ENCODE measurements at regions not wholly inside any gene's neighbourhood (a gene's known extent, or its start where the extent isn't known, plus 50 kb on each side); places are given as distances from the start of the nearest gene placed in this dataset.

- DNase-seq: no peak
These were observed 170.1 kb upstream of the B3GAT1 start for GRCh38 chr11:134581966-134582769.

GRCh38 chr11:134581121-134581626 is 169.1 kb upstream of the B3GAT1 start:
- no peak for DNase-seq

- no peak for DNase-seq
These were observed 168.6 kb upstream of the B3GAT1 start for GRCh38 chr11:134580610-134580975.

- no peak for DNase-seq
These were observed 167.9 kb upstream of the B3GAT1 start for GRCh38 chr11:134579724-134580609.

GRCh38 chr11:134578807-134579723 is 167.0 kb upstream of the B3GAT1 start:
- no peak for DNase-seq

- DNase-seq: no peak
These were observed 165.8 kb upstream of the B3GAT1 start for GRCh38 chr11:134577751-134578395.

- no peak for DNase-seq
These were observed 164.7 kb upstream of the B3GAT1 start for GRCh38 chr11:134576721-134577171.

GRCh38 chr11:134576286-134576685 is 164.2 kb upstream of the B3GAT1 start:
- DNase-seq: no peak

- DNase-seq: no peak
These were observed 163.6 kb upstream of the B3GAT1 start for GRCh38 chr11:134575504-134576230.

- no peak for DNase-seq
These were observed 162.9 kb upstream of the B3GAT1 start for GRCh38 chr11:134574947-134575346.

- no peak for DNase-seq
These were observed 162.4 kb upstream of the B3GAT1 start for GRCh38 chr11:134574425-134574824.

GRCh38 chr11:134573857-134574256 is 161.8 kb upstream of the B3GAT1 start:
- DNase-seq: no peak

GRCh38 chr11:134572741-134573675 is 161.0 kb upstream of the B3GAT1 start:
- DNase-seq: no peak

GRCh38 chr11:134571301-134571700 is 159.3 kb upstream of the B3GAT1 start:
- no peak for DNase-seq

GRCh38 chr11:134569195-134569594 is 157.2 kb upstream of the B3GAT1 start:
- DNase-seq: no peak

- no peak for DNase-seq
These were observed 154.3 kb upstream of the B3GAT1 start for GRCh38 chr11:134566311-134566710.

GRCh38 chr11:134565343-134565891 is 153.4 kb upstream of the B3GAT1 start:
- no peak for DNase-seq

GRCh38 chr11:134564472-134565200 is 152.6 kb upstream of the B3GAT1 start:
- no peak for DNase-seq

GRCh38 chr11:134562941-134563471 is 151.0 kb upstream of the B3GAT1 start:
- DNase-seq: no peak

Measured in CD4-positive, alpha-beta T cell treated with Interleukin-10 for 1 hour (primary cell).